Right lobe of liver (tissue), 6 donors: ENCODE measurements at regions not wholly inside any gene's neighbourhood (a gene's known extent, or its start where the extent isn't known, plus 50 kb on each side); places are given as distances from the start of the nearest gene placed in this dataset.

Experiments used
- ATAC-seq, 4 donors: fragments of 200-7000 bp; cut with Tn5 transposase; one replicate each; pipeline ENCODE4 v1.9.1; 2020; ENCODE audit warnings: mild to moderate bottlenecking in 4 of 4, moderate library complexity in 4 of 4
- DNase-seq, 3 donors: peaks; one replicate each; pipeline ENCODE4 v3.0.0-alpha.2; 2020
- H3K27ac ChIP-seq, 3 donors: fragments of 200-600 bp; one replicate each; pipeline ENCODE4 v1.8.0; 2022
- H3K27me3 ChIP-seq, 2 donors: fragments of 200-600 bp; one replicate each; pipeline ENCODE4 v1.8.0; 2022
- H3K36me3 ChIP-seq, 4 donors: fragments of 200-600 bp; sonication (generic) in 1 of 4; one replicate each; pipeline versions ENCODE4 v1.5.1 to v1.8.0; 2017 to 2022; ENCODE audit warnings: control low read depth in 1 of 4
- H3K4me1 ChIP-seq, 4 donors: fragments of 200-600 bp; sonication (generic) in 1 of 4; one replicate each; pipeline versions ENCODE4 v1.5.1 to v1.8.0; 2017 to 2022; ENCODE audit warnings: control low read depth in 1 of 4
- H3K4me3 ChIP-seq, 3 donors: fragments of 200-600 bp; one replicate each; pipeline ENCODE4 v1.8.0; 2022
- H3K9me3 ChIP-seq, 4 donors: fragments of 200-600 bp; sonication (generic) in 1 of 4; one replicate each; pipeline versions ENCODE4 v1.5.1 to v1.8.0; 2017 to 2022; ENCODE audit warnings: control low read depth in 1 of 4
- POLR2A ChIP-seq: fragments of 450-650 bp; IDR thresholded peaks from one replicate; pipeline ENCODE4 v1.6.1; 2017; ENCODE audit warnings: antibody characterized with exemption, mild to moderate bottlenecking
- WGBS: methylation state at CpG from one replicate; pipeline ENCODE4 v1.1.6; 2018; ENCODE audit warnings: low coverage, low lambda C conversion rate; ENCODE audit not compliant: insufficient coverage; ENCODE audit errors: missing lambda C conversion rate; 5-methylcytosine and 5-hydroxymethylcytosine counted together
- intact Hi-C, 2 donors: fragments of 100-400 bp; cut with DNase I; formaldehyde crosslinking; loops; one replicate each; pipeline versions ENCODE4 v1.11.2 to v1.14.1; 2022
- TF ChIP-seq, protein P1 (sequence below), 4 donors: fragments of 200-600 bp in 3 of 4; fragments of 450-650 bp in 1 of 4; IDR thresholded peaks; one replicate each; pipeline versions ENCODE4 v1.5.1 to v1.8.0; 2016 to 2022; ENCODE audit warnings: antibody characterized with exemption in 4 of 4, mild to moderate bottlenecking in 2 of 4
- donor health status: DM: no; HTN: yes; CAD: no.
- donor health status: DM: no; HTN: no; CAD: no.
- donor health status: DM: no; HTN: no; CAD: no.
- donor health status: DM: no; HTN: yes; CAD: no.
- donor health status: DM: no; HTN: yes; CAD: no.

DNA sequence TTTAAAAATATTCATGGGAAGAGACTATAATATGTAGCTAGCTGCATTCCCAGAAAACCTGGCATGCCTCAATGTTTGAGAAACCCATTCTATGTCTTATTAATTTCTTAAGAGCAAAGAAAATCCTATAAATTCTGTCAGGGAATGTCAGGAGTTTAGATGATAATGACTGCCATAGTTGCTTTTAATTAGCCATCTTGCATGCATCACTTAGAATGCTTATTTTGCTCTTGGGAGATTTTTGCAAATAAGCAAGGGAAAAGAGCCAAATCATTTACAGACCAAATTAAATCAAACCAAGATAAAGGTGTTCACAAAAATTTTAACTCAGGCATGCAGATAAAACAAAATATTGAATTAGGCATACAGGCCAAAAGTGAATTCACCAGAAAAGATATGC is 152.8 kb downstream of the FASLG start:
- Histone ChIP-seq H3K9me3 (no peaks in the 10 kb centered on the region), H3K4me3 (no peak overlapping the region), H3K36me3 (no peaks in the 10 kb centered on the region), H3K27me3 (no peaks in the 10 kb centered on the region), H3K4me1 (no peaks in the 10 kb centered on the region), H3K27ac (no peak overlapping the region)
- DNase-seq (no peak), ATAC-seq (no peak)
- TF ChIP-seq, protein P1, sequence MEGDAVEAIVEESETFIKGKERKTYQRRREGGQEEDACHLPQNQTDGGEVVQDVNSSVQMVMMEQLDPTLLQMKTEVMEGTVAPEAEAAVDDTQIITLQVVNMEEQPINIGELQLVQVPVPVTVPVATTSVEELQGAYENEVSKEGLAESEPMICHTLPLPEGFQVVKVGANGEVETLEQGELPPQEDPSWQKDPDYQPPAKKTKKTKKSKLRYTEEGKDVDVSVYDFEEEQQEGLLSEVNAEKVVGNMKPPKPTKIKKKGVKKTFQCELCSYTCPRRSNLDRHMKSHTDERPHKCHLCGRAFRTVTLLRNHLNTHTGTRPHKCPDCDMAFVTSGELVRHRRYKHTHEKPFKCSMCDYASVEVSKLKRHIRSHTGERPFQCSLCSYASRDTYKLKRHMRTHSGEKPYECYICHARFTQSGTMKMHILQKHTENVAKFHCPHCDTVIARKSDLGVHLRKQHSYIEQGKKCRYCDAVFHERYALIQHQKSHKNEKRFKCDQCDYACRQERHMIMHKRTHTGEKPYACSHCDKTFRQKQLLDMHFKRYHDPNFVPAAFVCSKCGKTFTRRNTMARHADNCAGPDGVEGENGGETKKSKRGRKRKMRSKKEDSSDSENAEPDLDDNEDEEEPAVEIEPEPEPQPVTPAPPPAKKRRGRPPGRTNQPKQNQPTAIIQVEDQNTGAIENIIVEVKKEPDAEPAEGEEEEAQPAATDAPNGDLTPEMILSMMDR (IDR thresholded peaks at IDR 0.05): no peak
- no peak for TF ChIP-seq POLR2A
- intact Hi-C loops: no loop called here

GRCh38 chr1:172812118-172812517 is 153.2 kb downstream of the FASLG start:
- no peaks in the 10 kb centered on the region for H3K27me3 ChIP-seq
- DNase-seq (no peak), ATAC-seq (no peak)
- no peaks in the 10 kb centered on the region for H3K4me1 ChIP-seq
- TF ChIP-seq, protein P1 (IDR thresholded peaks at IDR 0.05): no peak
- TF ChIP-seq POLR2A: no peak
- H3K9me3 ChIP-seq: no peaks in the 10 kb centered on the region
- H3K36me3 ChIP-seq: no peaks in the 10 kb centered on the region
- H3K4me3 ChIP-seq: no peak overlapping the region
- intact Hi-C loops: no loop called here
- no peak overlapping the region for H3K27ac ChIP-seq

DNA sequence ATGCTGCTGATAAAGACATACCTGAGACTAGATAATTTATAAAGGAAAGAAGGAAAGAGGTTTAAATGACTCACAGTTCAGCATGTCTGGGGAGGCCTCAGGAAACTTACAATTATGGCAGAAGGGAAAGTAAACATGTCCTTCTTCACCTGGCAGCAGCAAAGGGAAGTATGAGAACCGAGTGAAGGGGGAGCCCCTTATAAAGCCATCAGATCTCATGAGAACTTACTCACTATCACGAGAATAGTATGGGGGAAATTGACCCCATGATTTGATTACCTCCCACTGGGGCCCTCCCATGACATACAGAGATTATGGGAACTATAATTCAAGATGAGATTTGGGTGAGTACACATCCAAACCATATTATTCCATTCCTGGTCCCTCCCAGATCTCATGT is 154.4 kb downstream of the FASLG start:
- intact Hi-C loops: no loop called here
- H3K4me3 ChIP-seq: no peak overlapping the region
- no peak for TF ChIP-seq POLR2A
- TF ChIP-seq, protein P1 (IDR thresholded peaks at IDR 0.05): no peak
- no peak overlapping the region for H3K27ac ChIP-seq
- H3K36me3 ChIP-seq: no peaks in the 10 kb centered on the region
- 6% methylated on average over 1 of the region's 2 CpGs for WGBS
- no peaks in the 10 kb centered on the region for H3K9me3 ChIP-seq
- no peak for ATAC-seq
- H3K27me3 ChIP-seq: no peaks in the 10 kb centered on the region
- no peaks in the 10 kb centered on the region for H3K4me1 ChIP-seq
- DNase-seq: no peak

DNA sequence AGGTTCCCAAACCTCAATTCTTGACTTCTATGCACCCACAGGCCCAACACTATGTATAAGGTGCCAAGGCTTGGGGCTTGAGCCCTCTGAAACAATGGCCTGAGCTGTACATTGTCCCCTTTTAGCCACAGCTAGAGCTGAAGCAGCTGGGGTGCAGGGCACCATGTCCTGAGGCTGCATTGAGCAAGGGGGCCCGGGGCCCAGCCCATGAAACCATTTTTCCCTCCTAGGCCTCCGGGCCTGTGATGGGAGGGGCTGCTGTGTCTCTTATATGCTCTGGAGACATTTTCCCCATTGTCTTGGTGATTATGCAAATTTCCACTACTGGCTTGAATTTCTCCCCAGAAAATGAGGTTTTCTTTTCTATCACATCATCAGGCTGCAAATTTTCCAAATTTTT is 155.5 kb downstream of the FASLG start:
- intact Hi-C loops: no loop called here
- Histone ChIP-seq H3K27ac (no peak overlapping the region), H3K9me3 (no peaks in the 10 kb centered on the region), H3K36me3 (no peaks in the 10 kb centered on the region), H3K4me3 (no peak overlapping the region), H3K4me1 (no peaks in the 10 kb centered on the region), H3K27me3 (no peaks in the 10 kb centered on the region)
- no peak for DNase-seq
- no peak for TF ChIP-seq POLR2A
- ATAC-seq: no peak
- WGBS: no CpG with 5 or more reads among the region's 2 CpGs

DNA sequence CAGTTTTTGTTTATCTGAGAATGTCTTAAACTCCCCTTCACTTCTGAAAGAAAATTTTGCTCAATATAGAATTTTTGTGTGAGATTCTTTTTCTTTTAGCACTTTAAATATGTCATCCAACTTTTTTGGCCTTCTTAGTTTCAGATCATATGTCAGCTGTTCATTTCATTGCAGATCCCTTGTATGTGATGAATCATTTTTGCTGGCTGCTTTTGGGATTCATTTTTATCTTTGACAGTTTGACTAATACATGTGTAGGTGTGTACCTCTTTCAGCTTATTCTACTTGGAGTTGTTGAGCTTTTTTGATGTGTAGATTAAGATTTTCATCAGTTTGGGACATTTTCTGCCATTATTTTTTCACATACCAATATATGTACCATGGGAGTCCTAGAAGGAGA is 156.8 kb downstream of the FASLG start:
- intact Hi-C loops: no loop called here
- H3K4me3 ChIP-seq: no peak overlapping the region
- no peak overlapping the region for H3K27ac ChIP-seq
- no peaks in the 10 kb centered on the region for H3K4me1 ChIP-seq
- DNase-seq (no peak), ATAC-seq (no peak)
- no peaks in the 10 kb centered on the region for H3K36me3 ChIP-seq
- H3K9me3 ChIP-seq: no peaks in the 10 kb centered on the region
- no peaks in the 10 kb centered on the region for H3K27me3 ChIP-seq
- TF ChIP-seq, protein P1 (IDR thresholded peaks at IDR 0.05): no peak
- no peak for TF ChIP-seq POLR2A
